ENCODE measurements at regions not wholly inside any gene's neighbourhood (a gene's known extent, or its start where the extent isn't known, plus 50 kb on each side); places are given as distances from the start of the nearest gene placed in this dataset.
"Not testable (repeated sequence)": the region's sequence is repeated elsewhere in the genome, so short reads cannot be mapped to it uniquely, and the experiment has no call there.

- DNase-seq: no peak
Observed at GRCh38 chr10:3658766-3659165, 126.2 kb downstream of the KLF6 start.

GRCh38 chr10:3656214-3656613 is 128.8 kb downstream of the KLF6 start:
- DNase-seq: no peak

GRCh38 chr10:3655528-3655927 is 129.5 kb downstream of the KLF6 start:
- DNase-seq: no peak

- no peak for DNase-seq
Observed at GRCh38 chr10:3654980-3655379, 130.0 kb downstream of the KLF6 start.

- no peak for DNase-seq
Observed at GRCh38 chr10:3654496-3654895, 130.5 kb downstream of the KLF6 start.

- not testable (repeated sequence) for DNase-seq
Observed at GRCh38 chr10:3653303-3653702, 131.7 kb downstream of the KLF6 start.

GRCh38 chr10:3652886-3653285 is 132.1 kb downstream of the KLF6 start:
- no peak for DNase-seq

- no peak for DNase-seq
Observed at GRCh38 chr10:3651969-3652653, 132.9 kb downstream of the KLF6 start.

- no peak for DNase-seq
Observed at GRCh38 chr10:3648576-3648975, 136.4 kb downstream of the KLF6 start.

- no peak for DNase-seq
Observed at GRCh38 chr10:3648170-3648569, 136.8 kb downstream of the KLF6 start.

GRCh38 chr10:3647074-3647473 is 137.9 kb downstream of the KLF6 start:
- no peak for DNase-seq

- no peak for DNase-seq
Observed at GRCh38 chr10:3645406-3645805, 139.6 kb downstream of the KLF6 start.

GRCh38 chr10:3640816-3641215 is 144.2 kb downstream of the KLF6 start:
- no peak for DNase-seq

- no peak for DNase-seq
Observed at GRCh38 chr10:3639546-3639945, 145.5 kb downstream of the KLF6 start.

GRCh38 chr10:3636356-3637181 is 148.4 kb downstream of the KLF6 start:
- DNase-seq: no peak

- no peak for DNase-seq
Observed at GRCh38 chr10:3635697-3636096, 149.3 kb downstream of the KLF6 start.

GRCh38 chr10:3635211-3635671 is 149.8 kb downstream of the KLF6 start:
- no peak for DNase-seq

GRCh38 chr10:3634646-3635045 is 150.4 kb downstream of the KLF6 start:
- DNase-seq: not testable (repeated sequence)

- no peak for DNase-seq
Observed at GRCh38 chr10:3631701-3632330, 153.2 kb downstream of the KLF6 start.

GRCh38 chr10:3631291-3631690 is 153.7 kb downstream of the KLF6 start:
- no peak for DNase-seq

GRCh38 chr10:3625959-3626751 is 158.9 kb downstream of the KLF6 start:
- no peak for DNase-seq

- DNase-seq: no peak
Observed at GRCh38 chr10:3624367-3624766, 160.6 kb downstream of the KLF6 start.

- no peak for DNase-seq
Observed at GRCh38 chr10:3623746-3624145, 161.3 kb downstream of the KLF6 start.

Data from activated CD4-positive, CD25-positive, alpha-beta regulatory T cell (primary cell).